HG02642 (cell line): ENCODE measurements at regions not wholly inside any gene's neighbourhood (a gene's known extent, or its start where the extent isn't known, plus 50 kb on each side); places are given as distances from the start of the nearest gene placed in this dataset.

Source experiments
- ATAC-seq: cut with Tn5 transposase; IDR thresholded peaks from one replicate; pipeline ENCODE4 v1.9.1; 2021; ENCODE audit warnings: mild to moderate bottlenecking; ENCODE audit not compliant: unreplicated experiment, poor library complexity

DNA sequence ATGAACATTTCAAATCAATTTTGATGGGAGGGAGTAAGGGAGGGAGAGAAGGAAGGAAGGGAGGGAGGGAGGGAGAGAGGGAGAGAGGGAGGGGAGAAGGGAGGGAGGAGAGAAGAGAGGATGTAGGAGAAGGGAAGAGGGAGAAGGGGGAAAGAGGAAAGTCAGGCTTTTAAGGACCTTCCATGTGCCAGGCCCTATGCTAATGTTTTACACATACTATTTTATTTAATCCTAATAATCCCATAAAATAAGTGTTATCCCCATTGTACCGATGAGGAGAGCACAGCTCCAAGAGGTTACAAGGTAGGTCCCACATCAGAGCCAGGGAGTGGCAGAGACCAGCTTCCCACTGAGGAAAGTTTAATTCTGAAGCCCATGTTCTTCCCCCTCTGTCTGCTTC, 341.9 kb downstream of the RAB28 start:
- ATAC-seq = no peak

DNA sequence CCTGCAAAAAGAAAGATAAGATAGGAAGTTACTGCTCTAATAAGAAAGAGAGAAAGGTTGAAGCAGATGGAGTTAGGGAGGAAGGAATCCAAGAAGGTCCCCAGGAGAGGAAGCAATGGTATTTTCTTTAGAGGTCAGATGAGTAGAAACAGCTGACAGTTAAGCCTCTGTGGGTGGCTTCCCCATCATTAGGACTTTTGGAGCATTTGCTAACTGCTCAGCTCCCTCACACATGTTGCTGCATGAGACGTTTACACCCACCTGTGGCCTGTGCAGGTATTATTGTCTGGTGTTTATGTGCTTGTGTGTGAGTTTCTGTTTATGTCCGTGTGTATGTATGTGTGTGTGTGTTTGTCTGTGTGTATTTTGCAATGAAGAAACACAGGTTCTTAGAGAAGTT, 346.8 kb downstream of the RAB28 start:
- no peak for ATAC-seq

DNA sequence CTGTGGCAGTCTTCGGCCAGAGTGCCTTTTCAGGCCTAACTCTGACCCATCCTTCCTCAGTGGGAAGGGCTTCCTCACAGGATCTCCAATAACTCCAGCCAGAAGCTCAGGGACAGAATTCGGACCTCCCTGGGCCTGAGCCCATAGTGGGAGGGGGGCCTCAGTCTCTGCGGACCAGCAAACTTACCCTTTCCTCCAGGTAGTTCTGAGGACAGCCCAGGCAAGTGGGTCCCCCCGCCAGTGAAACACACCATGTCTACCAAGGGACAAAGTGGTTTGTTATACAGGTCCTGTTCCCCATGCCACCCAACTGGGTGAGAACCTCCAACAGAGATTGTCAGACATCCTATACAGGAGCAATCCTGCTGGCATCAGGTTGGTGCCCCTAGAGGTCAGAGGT, 350.4 kb downstream of the RAB28 start:
- ATAC-seq = no peak

DNA sequence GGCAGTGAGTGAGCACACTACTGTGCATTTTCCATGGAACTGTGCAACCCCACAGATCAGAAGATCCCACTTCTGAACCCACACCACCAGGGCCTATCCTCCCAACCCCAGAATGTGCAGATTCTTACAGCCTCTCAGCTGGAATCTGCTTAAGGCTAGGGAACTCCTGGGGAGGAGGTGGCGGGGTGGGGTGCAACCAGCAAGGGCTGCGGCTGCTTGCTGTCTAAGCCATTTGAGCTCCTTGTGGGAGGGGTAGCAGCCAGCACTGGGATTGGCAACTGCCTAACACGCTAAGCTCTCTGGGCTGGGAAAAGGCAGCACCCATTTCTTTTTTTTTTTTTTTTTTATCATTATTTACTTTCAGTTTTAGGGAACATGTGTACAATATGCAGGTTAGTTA, 353.3 kb downstream of the RAB28 start:
- ATAC-seq = no peak

DNA sequence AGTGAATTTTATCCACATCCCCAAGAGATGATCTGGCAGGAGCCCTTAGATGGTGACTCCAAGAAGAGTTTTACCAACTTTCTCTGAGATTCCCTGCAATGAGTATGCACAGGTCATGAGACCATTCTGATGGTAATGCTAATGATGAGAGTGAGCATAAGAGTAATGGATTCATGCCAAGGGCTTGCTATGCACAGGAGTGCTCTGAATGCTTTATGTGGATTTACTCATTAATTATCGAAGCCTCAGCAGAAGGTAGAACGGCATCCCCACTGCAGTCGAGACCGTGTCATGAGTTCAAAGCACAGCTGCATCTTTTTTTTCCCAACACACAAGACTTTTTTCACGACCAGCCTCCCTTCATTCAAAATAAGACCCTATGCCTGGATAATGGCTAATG, 355.0 kb downstream of the RAB28 start:
- ATAC-seq = no peak

DNA sequence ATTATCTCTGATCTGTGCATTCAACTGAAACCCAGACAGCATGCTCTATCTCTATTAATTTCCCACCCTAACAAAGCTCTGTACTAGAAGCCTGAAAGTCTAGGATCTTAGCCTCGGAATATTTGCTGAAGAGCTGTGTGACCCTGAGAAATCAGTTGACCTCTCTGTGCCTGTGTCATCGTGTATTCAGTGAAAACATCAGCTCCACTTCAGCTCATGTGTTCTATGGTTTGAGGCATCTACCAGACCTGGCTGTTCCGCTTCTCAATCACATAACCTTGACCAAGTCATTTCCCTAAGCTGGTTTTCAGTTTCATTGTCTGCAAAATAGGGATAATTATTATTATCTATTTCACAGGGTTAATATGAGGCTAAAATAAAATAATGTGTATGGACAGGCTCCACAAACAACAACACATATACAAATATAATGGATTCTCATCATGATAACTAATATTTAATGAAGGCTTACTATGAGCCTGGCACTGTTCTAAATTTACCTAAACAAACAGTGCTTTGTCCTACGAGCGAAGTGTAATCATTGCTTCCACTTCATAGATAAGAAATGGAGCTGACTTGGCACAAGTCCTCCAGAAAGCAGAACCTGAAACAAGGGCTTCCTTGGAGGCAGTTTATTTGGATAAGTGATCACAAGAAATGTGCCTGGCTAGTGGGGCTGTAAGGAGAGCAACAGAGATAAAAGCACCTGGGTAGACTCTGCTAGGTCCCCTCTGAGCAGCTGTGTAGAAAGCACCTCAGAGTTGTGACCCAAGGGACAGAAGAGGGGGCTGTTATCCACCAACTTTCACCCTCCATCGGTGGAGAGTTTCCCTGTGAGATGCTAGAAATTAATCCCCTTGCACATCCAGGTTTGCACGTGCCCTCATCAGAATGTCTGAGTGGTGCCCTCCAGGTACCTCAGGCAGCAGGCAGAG, 356.9 kb downstream of the RAB28 start:
- ATAC-seq = no peak

DNA sequence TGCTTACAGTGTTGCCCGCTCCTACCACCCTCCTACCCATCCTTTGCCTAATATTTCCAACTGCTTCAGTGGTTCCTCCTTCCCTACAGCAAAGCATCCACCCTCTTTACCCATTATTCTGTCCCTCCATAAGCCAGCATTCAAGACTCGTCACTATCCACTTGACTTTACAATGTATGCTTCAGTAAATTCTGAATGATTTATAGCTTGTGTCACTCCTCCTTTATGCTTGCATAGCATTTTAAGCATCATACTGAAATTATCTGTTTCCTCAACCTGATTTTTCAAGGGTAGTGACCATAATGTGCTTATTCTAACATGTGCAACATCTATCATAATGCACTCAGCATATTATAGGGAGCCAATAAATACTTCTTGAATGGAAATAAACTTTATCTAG, 365.5 kb downstream of the RAB28 start:
- no peak for ATAC-seq

DNA sequence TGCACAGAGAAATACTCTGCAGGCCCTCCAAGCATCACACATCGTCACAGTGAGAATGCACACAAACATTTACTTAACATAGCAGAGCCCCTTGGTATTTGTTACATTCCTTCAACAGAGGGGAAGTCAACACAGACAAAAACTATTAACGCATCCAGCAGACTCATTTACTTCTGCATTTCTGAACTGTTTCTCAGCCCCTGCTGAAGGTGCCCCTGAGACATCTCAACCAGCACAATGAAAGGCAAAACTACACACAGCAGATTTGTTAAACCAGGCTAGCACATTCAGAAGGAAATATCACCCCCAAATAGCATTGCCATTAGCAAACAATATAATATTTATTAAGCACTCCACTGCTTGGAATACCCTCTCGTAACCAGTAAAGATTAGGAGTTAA, 367.0 kb downstream of the RAB28 start:
- no peak for ATAC-seq

DNA sequence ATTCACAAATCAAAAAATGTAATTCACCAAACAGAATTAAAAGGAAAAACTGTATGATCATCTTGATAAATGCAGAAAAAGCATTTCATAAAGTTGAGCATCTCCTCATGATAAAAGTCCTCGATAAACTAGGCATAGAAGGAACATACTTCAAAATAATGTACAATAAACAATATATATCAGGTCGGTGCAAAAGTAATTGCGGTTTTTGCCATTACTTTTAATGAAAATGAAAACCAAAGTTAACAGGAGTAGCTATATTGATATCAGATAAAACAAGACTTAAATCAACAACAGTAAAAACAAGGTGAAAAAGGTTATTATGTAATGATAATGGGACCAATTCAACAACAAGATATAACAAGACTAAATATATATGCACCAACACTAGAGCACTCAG, 372.1 kb downstream of the RAB28 start:
- no peak for ATAC-seq

DNA sequence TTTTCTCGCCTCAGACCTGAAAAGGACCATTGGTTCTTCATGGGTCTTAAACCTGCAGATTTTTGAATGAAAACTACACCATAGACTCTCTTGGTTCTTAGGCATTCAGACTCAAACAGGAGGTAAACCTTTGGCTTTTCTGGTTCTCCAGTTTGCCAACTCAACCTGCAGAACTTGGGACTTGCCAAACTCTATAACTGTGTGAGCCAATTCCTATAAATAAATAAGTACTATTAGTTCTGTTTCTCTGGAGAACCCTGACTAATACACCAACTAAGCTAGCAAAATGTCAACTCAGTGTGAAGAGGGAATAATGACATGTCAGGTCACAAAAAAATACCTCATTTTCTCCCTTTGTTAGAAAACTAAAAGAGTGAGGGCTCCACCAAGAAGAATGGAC, 374.6 kb downstream of the RAB28 start:
- ATAC-seq = no peak

DNA sequence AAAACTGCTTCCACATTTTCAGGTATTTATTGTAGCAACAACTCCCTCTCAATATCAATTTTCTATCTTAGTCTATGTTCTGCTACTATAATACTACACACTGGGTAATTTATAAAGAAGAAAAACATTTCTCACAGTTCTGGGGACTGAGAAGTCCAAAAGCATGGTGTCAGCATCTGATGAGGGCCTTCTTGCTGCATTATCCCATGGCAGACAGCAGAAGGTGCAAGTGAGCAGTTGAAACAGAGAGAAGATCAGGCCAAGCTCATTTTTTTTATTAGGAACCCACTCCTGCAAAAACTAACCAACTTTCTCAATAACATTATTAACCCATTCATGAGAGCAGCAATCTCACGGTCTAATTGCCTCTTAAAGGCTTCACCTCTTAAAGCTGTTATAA, 376.0 kb downstream of the RAB28 start:
- no peak for ATAC-seq

DNA sequence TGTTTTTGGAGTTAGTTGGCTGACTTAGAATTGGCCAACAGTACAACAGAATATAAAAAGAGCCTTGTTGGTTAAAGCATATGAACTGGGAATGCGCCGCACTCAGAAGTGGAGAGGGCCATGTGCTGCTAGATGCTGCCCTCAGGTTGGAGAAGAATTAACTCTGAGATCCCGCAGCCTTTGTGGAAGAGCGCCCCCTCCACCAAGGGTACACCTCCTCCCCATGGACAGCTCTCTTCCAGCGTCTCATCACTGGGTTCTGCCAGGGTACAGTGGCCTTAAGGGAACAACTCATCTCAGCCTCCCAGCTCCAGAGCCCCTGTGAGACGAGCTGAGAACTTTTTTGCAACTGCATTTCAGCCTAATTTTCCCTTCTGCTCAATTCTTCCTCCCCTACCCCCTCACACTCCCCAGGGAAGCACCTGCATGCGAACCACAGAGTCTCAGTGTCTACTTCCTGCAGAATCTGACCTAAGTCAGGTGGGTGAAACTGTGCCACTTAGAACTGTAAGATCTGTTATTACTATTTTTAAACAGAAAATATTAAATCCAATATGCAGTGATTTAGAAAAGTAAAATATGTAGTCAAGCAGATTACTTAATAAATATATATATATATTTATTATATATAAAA, 380.6 kb downstream of the RAB28 start:
- ATAC-seq = no peak

DNA sequence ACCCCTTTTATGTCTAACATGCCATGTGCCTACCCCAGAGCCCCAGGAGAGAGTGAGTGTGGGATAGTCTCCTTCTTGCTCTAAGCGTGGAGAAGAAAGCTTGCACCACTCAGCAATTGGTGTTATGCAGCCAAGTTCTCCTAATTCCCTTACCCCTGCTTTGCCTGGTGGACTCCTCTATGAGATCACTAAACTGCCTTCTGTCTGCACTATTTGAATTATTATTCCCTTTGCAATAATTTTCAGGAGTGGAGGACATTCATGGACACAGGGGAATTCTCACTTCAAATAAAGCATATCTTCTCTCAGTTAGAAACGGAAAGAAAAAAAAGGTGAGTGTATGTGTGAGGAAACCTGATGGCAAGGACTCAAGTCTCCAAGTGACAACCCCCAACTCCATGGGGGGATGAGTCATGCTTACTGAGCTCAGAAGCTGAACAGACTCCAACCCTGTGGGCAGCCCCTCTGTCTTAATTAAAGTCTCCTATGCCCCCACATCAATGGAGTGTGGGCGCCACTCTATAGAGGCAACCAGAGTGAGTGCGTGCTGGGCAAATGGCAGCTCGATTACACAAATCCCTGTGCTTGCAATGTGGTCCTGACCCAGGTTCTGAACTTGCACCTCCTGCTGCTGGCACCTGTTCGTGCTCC, 381.9 kb downstream of the RAB28 start:
- ATAC-seq = no peak

DNA sequence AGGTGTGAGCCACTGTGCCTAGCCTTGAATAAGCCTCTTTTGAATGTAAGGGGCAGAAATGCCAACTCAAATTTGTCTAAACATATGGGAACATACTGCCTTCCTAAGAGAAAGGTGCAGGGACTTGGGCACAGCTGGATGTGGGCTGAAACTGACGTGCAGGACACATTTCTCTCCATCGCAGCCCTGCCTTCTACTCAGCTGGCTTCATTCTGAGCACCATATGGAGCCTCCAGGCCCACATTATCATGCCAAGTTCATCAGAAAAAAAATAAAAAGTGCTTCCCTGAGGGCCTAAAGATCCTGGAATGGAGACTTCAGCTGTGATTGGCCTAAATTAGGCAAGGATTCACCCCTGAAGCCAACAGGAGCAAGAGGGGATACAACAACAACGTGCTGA, 386.2 kb downstream of the RAB28 start:
- ATAC-seq = no peak

DNA sequence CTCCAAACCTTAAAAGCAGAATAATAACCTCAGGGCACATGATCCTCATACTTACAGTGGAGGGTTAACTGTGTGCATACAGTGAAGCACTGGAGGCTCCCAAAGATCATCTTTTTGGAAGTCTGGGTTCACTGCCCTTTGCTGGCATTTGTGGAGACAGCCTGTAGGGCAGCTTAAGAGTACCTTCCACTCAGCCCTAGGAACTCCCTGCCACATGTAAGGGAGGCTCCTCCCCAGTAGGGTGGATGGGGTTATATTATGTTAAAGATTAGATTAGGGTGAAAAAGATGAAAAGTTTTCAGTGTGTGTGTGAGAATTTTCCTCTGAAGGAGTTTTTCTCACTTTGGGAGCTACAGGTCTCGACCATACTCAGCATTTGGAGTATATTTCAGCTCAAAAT, 388.4 kb downstream of the RAB28 start:
- ATAC-seq = no peak

DNA sequence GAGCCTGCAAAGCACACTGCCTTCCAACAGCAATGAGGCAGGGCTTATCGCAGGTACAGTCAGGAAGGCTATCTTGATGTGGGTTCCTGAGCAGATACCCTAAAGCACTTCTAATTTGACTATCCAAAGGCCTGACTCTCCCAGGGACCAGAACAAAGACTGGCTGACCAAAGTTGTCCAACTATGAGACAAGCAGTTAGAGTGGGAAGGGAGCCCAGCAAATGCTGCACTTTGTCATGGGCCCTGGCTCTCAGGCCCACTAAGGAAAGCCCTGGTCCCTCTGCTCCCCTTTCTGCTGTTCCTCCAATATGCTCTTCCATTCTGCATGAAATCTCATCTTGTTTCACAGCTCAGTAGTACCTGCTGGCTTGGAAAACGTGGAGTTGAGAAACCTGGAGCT, 391.0 kb downstream of the RAB28 start:
- ATAC-seq = no peak

DNA sequence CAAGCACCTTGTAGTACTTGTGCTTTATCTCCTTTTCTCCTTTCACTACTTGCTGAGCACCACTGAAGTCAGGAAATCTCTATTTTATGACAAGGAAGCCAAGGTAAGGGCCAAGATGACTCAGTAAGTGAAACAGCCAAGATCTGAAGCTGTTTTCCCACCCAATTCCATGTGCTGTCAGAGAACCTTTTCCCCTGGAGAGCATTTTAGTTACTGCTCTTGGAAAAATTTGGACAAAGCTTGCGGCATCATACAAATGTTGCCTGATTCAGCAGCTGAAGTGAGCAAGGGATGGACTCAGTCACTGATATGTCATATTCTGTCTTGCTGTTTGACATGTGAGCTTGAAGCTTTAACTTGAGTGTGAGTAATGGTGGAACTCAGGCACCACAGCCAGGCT, 391.4 kb downstream of the RAB28 start:
- no peak for ATAC-seq

DNA sequence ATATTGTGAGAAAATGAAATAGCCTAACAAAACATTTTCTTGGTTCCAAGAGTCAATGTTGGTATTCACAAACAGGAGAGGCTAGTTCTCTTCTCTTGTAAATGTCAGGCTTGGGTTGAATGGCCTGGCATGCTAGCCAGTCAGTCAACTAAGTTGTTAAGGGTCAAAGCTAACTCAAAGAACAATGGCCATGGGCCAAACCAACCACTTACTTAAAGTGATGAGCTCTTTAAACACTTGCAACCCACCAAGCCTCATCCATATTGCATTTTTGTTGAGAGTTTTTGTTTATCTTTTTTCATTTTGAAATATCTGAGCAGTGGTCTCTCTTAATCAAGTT, 394.5 kb downstream of the RAB28 start:
- no peak for ATAC-seq

DNA sequence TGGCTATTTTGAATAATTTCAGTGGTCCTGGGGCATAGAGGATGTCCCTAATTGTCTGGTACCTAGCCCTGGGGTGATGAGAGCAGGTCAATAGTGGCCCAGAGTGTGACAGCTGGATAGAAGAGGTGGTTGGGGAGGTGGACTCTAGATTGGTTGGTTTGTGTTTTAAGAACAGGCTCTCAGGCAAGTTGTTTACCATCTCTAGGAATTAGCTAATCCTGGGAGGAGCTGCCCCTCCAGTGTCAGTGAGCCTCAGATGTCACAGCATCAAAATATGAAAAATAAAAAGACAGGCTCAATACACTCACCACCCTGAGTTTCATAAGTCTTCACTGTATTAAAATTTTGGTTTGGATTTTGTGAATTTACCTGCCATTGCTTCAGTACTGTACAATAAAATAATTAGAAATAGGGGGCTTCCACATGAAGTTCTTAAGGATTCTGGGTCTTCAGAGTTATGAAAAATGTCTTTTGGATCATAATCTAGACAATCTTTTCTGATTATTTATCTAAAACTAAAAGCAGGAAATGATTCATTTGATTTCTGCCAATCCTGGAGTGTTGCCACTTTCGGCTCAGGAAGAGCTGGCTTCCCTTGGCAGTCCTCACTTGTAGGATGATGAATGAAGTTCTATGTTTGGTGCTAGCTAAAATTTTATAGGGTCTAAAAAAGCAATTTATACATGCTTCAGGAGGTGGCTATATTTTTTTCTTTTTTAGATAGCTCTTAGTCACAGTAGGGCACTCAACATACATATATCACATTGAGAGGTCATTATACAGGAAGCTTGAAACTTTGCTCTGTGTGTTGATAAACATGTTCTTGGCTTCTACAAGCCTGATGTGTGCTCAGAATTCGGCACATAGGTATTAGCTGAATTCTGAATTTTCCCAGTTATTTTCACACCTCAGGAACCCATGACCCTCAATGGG, 395.1 kb downstream of the RAB28 start:
- ATAC-seq = no peak

DNA sequence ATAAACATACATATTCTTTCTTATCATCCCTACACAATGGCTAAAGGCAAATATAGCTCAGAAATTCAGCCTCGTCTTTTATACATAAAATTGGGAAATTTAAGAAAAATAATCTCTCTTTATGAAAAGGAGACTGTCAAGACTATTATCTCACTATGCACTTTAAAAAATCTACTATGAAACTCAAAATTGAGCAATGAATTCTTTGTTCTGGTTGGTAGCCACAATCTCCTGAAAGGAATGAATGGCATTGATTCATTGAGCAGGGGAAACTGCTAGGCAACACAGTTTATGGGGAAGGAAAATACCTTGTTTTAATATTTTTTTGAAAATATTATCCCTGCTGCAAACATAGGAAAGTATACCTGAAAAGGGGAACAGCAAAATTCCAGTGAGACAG, 397.1 kb downstream of the RAB28 start:
- no peak for ATAC-seq

DNA sequence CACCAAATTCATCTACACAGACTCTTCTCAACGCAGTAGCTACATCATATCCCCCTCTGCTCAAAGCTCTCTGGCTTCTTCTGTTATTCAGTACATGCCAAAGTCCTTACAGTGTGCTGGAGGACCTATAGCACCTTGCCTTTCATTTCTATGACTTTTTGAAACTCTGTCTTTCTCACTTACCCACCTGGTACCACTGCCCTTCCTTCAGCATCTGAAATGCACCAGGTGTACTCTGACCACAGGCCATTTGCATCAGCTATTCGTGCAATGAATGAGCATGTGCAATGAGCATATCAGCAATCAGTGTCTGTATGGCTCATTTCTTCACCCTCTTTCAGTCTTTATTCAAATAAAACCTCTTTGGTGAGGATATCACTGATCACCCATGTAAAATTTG, 399.9 kb downstream of the RAB28 start:
- no peak for ATAC-seq
